BJ (cell line): ENCODE measurements at regions not wholly inside any gene's neighbourhood (a gene's known extent, or its start where the extent isn't known, plus 50 kb on each side); places are given as distances from the start of the nearest gene placed in this dataset.
"Not testable (repeated sequence)": the region's sequence is repeated elsewhere in the genome, so short reads cannot be mapped to it uniquely, and the experiment has no call there.

Source experiments
- CTCF ChIA-PET: fragments of 350-600 bp; formaldehyde crosslinking; extraction: SDS; loops from one replicate; lab custom pipeline; 2021; ENCODE audit warnings: antibody characterized with exemption, inconsistent platforms; lab: Yijun Ruan, JAX
- POLR2A ChIA-PET: fragments of 300-600 bp; sonication (Branson Sonifier 250); formaldehyde crosslinking; extraction: SDS; loops from one replicate; lab custom pipeline; 2021; ENCODE audit warnings: antibody characterized with exemption; lab: Charles Lee
- DNase-seq: peaks from one replicate; pipeline ENCODE4 v3.0.0-alpha.2; 2011; ENCODE audit warnings: low read depth
- H3K27me3 ChIP-seq: 2 replicates; pipeline ENCODE4 v1.6.0; 2011; ENCODE audit warnings: low read length; ENCODE audit not compliant: control insufficient read depth, insufficient read depth
- H3K36me3 ChIP-seq: 2 replicates; pipeline ENCODE4 v1.5.1; 2011; ENCODE audit warnings: low read length; ENCODE audit not compliant: control insufficient read depth, insufficient read depth
- H3K4me3 ChIP-seq: 2 replicates; pipeline ENCODE4 v1.5.1; 2011; ENCODE audit warnings: low read depth, mild to moderate bottlenecking, control low read depth, low read length
- TF ChIP-seq, protein P1 (sequence below): IDR thresholded peaks from 2 replicates; pipeline ENCODE4 v1.5.1; 2011; ENCODE audit warnings: low read depth, mild to moderate bottlenecking, control low read depth, inconsistent platforms, low read length, moderate library complexity; ENCODE audit not compliant: insufficient read depth

DNA sequence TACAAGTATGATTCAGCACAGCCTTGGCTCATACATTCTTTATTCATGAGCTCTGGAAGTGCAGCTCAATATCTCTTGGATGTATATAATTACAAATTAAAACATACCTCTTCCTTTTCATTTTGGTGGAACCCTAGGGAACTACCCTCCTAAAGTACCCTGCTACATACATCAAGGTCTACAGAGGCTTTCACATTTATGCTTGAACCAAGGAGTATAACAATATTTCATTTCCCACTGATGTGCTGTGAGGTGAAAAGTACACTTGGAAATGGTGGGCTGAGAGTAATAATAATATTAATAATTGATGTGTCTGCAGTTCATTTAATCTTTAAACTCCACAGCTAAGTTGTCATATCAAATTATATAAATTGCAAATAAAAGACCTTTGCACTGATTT is 142.2 kb upstream of the LRRC3B start:
- TF ChIP-seq, protein P1, sequence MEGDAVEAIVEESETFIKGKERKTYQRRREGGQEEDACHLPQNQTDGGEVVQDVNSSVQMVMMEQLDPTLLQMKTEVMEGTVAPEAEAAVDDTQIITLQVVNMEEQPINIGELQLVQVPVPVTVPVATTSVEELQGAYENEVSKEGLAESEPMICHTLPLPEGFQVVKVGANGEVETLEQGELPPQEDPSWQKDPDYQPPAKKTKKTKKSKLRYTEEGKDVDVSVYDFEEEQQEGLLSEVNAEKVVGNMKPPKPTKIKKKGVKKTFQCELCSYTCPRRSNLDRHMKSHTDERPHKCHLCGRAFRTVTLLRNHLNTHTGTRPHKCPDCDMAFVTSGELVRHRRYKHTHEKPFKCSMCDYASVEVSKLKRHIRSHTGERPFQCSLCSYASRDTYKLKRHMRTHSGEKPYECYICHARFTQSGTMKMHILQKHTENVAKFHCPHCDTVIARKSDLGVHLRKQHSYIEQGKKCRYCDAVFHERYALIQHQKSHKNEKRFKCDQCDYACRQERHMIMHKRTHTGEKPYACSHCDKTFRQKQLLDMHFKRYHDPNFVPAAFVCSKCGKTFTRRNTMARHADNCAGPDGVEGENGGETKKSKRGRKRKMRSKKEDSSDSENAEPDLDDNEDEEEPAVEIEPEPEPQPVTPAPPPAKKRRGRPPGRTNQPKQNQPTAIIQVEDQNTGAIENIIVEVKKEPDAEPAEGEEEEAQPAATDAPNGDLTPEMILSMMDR = no peak
- Histone ChIP-seq H3K4me3 (no peak overlapping the region), H3K27me3 (no peaks in the 10 kb centered on the region), H3K36me3 (no peaks in the 10 kb centered on the region)
- DNase-seq = no peak
- CTCF ChIA-PET = no interaction called here
- POLR2A ChIA-PET = no interaction called here

DNA sequence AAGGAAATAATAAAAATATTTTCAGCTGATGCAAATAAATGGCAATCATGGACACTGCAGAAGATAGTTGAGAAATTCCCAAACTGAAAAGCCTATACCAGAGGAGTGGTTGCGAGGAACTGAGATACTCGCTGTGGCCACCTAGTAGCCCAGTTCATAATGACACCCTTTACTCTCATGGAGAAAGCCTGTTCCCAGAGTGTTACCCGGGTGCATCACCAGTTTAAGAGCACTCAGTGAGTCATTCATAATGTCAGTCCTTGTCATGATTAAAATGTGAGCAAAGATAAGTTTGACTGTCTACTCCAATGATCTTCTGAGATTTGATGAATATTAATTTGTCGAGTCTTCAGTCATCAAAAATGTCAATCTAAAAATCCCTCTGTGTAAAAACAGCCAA is 138.4 kb upstream of the LRRC3B start:
- ChIA-PET POLR2A (no interaction called here), CTCF (no interaction called here)
- TF ChIP-seq, protein P1 = no peak

DNA sequence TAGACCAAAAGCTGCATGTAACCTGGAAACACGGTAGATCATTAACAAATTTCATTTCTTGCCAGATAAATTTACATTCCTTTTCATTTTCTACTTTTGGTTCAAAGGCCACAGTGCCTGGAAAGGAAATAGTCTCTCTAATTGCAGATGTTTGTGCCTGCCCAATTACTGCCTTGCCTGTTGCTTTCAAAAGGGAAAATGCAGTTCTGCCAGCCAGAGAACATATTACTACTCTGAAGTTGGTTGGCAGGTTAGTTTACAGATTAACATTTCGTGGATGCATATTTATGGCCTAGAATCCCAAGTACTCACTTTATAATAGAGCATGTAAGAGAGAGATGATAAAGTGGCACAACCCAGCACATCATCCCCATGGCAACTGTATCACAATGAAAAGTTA is 124.3 kb upstream of the LRRC3B start:
- ChIA-PET CTCF (no interaction called here), POLR2A (no interaction called here)
- no peaks in the 10 kb centered on the region for H3K36me3 ChIP-seq
- DNase-seq = no peak
- TF ChIP-seq, protein P1 = no peak
- H3K4me3 ChIP-seq = no peak overlapping the region
- H3K27me3 ChIP-seq = no peaks in the 10 kb centered on the region

More for the DNA sequence above, 138.4 kb upstream of the LRRC3B start:
- no peaks in the 10 kb centered on the region for H3K27me3 ChIP-seq
- H3K4me3 ChIP-seq = no peak overlapping the region
- no peak for DNase-seq
- H3K36me3 ChIP-seq = no peaks in the 10 kb centered on the region

DNA sequence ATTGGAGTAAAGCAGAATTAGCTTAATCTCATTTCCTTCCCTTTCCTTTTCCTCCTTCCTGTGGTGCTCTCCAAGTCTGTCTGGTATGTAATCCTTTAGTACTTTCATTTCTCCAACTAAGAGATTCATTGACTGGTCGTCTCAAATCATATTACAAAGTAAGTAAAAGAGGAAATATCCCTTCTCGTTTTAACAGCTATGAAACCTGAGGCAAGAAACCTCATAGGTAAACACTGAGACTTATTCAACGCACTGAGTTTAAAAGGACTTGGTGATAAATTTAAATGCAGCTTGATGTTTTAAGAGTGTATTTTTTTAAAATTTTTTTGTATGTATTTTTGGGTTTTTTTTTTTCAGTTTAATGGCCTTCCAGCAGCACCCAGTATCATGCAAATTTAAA is 117.2 kb upstream of the LRRC3B start:
- no peak overlapping the region for H3K4me3 ChIP-seq
- H3K36me3 ChIP-seq = no peaks in the 10 kb centered on the region
- ChIA-PET CTCF (no interaction called here), POLR2A (no interaction called here)
- TF ChIP-seq, protein P1 = no peak
- no peak for DNase-seq
- no peaks in the 10 kb centered on the region for H3K27me3 ChIP-seq

DNA sequence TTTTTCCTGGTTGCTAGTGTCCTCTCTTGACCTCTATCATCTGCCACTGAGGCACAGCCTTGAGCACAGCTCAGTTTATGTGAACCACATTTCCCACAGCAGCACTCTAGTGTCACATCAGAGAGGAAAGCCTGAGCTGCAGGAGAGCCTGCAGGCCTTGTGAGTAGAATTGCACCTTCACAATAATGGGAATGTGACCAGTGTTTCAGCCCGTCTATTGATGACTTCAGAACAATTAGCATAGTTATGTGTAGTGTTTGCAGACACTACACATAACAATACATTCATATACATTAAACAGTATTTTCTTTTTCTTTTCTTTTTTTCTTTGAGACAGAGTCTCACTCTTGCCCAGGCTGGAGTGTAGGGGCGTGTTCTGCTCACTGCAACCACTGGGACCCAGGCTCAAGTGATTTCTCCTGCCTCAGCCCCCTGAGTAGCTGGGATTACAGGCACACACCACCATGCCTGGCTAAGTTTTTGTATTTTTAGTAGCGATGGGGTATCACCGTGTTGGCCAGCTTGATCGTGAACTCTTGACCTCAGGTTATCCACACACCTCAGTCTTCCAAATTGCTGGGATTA is 108.0 kb upstream of the LRRC3B start:
- CTCF ChIA-PET, H3K27me3 ChIP-seq, H3K36me3 ChIP-seq, DNase-seq, H3K4me3 ChIP-seq, POLR2A ChIA-PET: not testable (repeated sequence)

DNA sequence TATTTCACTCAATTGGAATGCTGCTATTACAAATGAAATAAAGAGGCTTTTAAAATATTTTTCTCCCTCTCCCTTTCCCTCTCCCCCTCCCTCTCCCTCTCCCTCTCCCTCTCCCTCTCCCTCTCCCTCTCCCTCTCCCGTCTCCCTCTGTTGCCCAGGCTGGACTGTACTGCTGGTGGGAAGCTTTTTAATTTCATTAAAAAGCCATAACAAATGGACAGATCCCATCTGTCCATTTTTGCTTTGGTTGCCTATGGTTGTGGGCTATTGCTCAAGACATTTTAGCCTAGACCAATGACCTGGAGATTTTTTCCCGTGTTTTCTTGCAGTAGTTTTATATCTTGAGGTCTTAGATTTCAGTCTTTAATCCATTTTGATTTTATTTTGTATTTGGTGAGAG is 107.2 kb upstream of the LRRC3B start:
- no peak for DNase-seq
- Histone ChIP-seq H3K4me3 (no peak overlapping the region), H3K36me3 (no peaks in the 10 kb centered on the region), H3K27me3 (no peaks in the 10 kb centered on the region)
- CTCF ChIA-PET = interaction anchor here (0.5 kb wide), 1 partner anchor 30 kb away, joined by 3 read pairs; no protein-coding TSS in a partner anchor
- POLR2A ChIA-PET = no interaction called here
- TF ChIP-seq, protein P1 = no peak
